NCI-H345 (cell line): ENCODE measurements at regions not wholly inside any gene's neighbourhood (a gene's known extent, or its start where the extent isn't known, plus 50 kb on each side); places are given as distances from the start of the nearest gene placed in this dataset.
A peak's percentile ranks its signal among the peaks of the same experiment; 100 is the strongest.

Source experiments
- DNase-seq: peaks from one replicate; lab custom pipeline; 2025; lab: John Stamatoyannopoulos, UW

GRCh38 chr2:217625557-217626169, 377.1 kb downstream of the TNS1 start:
- no peak for DNase-seq

- DNase-seq, result no peak
These were observed 379.4 kb downstream of the TNS1 start for GRCh38 chr2:217623281-217623912.

- peak; percentile 68 for DNase-seq
These were observed 380.4 kb downstream of the TNS1 start for GRCh38 chr2:217622205-217623060.

GRCh38 chr2:217621391-217621801, 381.4 kb downstream of the TNS1 start:
- DNase-seq, result no peak

- DNase-seq, result no peak
These were observed 384.1 kb downstream of the TNS1 start for GRCh38 chr2:217618744-217619143.

- DNase-seq, result no peak
These were observed 385.2 kb downstream of the TNS1 start for GRCh38 chr2:217617616-217618022.

- no peak for DNase-seq
These were observed 385.9 kb downstream of the TNS1 start for GRCh38 chr2:217616936-217617335.

GRCh38 chr2:217615171-217615570, 387.6 kb downstream of the TNS1 start:
- no peak for DNase-seq

- no peak for DNase-seq
These were observed 388.3 kb downstream of the TNS1 start for GRCh38 chr2:217614498-217614897.

- no peak for DNase-seq
These were observed 388.7 kb downstream of the TNS1 start for GRCh38 chr2:217614096-217614495.

GRCh38 chr2:217612920-217613319, 389.9 kb downstream of the TNS1 start:
- no peak for DNase-seq

- DNase-seq, result no peak
These were observed 390.6 kb downstream of the TNS1 start for GRCh38 chr2:217612211-217612610.

GRCh38 chr2:217611626-217612127, 391.1 kb downstream of the TNS1 start:
- no peak for DNase-seq

- DNase-seq, result no peak
These were observed 391.7 kb downstream of the TNS1 start for GRCh38 chr2:217611056-217611455.

- DNase-seq, result peak; percentile 87
These were observed 392.4 kb downstream of the TNS1 start for GRCh38 chr2:217610401-217610814.

GRCh38 chr2:217609952-217610351, 392.8 kb downstream of the TNS1 start:
- peak; percentile 75 for DNase-seq

- no peak for DNase-seq
These were observed 396.5 kb downstream of the TNS1 start for GRCh38 chr2:217606296-217606695.

GRCh38 chr2:217604527-217605194, 398.1 kb downstream of the TNS1 start:
- DNase-seq, result no peak

GRCh38 chr2:217601601-217602000, 401.2 kb downstream of the TNS1 start:
- no peak for DNase-seq

- DNase-seq, result no peak
These were observed 402.9 kb downstream of the TNS1 start for GRCh38 chr2:217599906-217600305.

GRCh38 chr2:217597681-217598080, 405.1 kb downstream of the TNS1 start:
- DNase-seq, result no peak

- no peak for DNase-seq
These were observed 405.6 kb downstream of the TNS1 start for GRCh38 chr2:217597145-217597544.
